ENCODE measurements at regions not wholly inside any gene's neighbourhood (a gene's known extent, or its start where the extent isn't known, plus 50 kb on each side); places are given as distances from the start of the nearest gene placed in this dataset.

DNA sequence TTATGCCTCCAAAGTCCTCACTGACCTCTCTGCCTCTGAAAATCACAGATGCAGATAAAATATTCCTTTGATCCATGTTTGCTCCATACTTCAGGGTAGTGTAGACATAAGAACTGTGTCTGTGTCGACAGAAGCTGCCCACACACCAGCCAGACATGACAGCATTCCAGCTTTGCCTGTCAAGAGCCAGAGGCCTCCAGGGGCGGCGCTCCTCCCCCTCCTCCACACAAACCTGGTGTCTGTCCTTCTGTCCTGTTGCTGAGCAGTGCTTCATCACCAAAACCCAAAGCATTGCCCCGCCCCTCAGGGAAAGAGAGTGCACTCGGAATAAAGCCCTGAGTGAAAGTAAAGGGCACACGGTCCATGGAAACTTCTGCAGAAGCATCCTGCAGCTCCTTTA lies 379.4 kb downstream of the FBXW7 start:
- TF ChIP-seq, protein P1, sequence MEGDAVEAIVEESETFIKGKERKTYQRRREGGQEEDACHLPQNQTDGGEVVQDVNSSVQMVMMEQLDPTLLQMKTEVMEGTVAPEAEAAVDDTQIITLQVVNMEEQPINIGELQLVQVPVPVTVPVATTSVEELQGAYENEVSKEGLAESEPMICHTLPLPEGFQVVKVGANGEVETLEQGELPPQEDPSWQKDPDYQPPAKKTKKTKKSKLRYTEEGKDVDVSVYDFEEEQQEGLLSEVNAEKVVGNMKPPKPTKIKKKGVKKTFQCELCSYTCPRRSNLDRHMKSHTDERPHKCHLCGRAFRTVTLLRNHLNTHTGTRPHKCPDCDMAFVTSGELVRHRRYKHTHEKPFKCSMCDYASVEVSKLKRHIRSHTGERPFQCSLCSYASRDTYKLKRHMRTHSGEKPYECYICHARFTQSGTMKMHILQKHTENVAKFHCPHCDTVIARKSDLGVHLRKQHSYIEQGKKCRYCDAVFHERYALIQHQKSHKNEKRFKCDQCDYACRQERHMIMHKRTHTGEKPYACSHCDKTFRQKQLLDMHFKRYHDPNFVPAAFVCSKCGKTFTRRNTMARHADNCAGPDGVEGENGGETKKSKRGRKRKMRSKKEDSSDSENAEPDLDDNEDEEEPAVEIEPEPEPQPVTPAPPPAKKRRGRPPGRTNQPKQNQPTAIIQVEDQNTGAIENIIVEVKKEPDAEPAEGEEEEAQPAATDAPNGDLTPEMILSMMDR (IDR thresholded peaks at IDR 0.05 in 2 of 3, conservative IDR thresholded peaks at IDR 0.05 in 1 of 3; ENCODE audit: control insufficient read depth in 2 of 3, extremely low read depth in 1 of 3, insufficient read depth in 1 of 3, low read depth in 3 of 3, low read length in 3 of 3): no peak
- TF ChIP-seq POLR2A (IDR thresholded peaks at IDR 0.05; ENCODE audit: low read depth, low read length) (no peak), CREM (IDR thresholded peaks at IDR 0.05; ENCODE audit: low read depth) (no peak), EZH2 (IDR thresholded peaks at IDR 0.05; ENCODE audit: borderline replicate concordance, control insufficient read depth, low read depth, low read length) (no peak), TAF1 (IDR thresholded peaks at IDR 0.05; ENCODE audit: borderline replicate concordance, low read depth, low read length) (no peak), ZZZ3 (IDR thresholded peaks at IDR 0.05; ENCODE audit: control insufficient read depth, insufficient read length, low read depth) (no peak), ZNF24 (IDR thresholded peaks at IDR 0.05) (no peak), POLR2AphosphoS5 (IDR thresholded peaks at IDR 0.05; ENCODE audit: low read length) (no peak)
- TF ChIP-seq, protein P2, sequence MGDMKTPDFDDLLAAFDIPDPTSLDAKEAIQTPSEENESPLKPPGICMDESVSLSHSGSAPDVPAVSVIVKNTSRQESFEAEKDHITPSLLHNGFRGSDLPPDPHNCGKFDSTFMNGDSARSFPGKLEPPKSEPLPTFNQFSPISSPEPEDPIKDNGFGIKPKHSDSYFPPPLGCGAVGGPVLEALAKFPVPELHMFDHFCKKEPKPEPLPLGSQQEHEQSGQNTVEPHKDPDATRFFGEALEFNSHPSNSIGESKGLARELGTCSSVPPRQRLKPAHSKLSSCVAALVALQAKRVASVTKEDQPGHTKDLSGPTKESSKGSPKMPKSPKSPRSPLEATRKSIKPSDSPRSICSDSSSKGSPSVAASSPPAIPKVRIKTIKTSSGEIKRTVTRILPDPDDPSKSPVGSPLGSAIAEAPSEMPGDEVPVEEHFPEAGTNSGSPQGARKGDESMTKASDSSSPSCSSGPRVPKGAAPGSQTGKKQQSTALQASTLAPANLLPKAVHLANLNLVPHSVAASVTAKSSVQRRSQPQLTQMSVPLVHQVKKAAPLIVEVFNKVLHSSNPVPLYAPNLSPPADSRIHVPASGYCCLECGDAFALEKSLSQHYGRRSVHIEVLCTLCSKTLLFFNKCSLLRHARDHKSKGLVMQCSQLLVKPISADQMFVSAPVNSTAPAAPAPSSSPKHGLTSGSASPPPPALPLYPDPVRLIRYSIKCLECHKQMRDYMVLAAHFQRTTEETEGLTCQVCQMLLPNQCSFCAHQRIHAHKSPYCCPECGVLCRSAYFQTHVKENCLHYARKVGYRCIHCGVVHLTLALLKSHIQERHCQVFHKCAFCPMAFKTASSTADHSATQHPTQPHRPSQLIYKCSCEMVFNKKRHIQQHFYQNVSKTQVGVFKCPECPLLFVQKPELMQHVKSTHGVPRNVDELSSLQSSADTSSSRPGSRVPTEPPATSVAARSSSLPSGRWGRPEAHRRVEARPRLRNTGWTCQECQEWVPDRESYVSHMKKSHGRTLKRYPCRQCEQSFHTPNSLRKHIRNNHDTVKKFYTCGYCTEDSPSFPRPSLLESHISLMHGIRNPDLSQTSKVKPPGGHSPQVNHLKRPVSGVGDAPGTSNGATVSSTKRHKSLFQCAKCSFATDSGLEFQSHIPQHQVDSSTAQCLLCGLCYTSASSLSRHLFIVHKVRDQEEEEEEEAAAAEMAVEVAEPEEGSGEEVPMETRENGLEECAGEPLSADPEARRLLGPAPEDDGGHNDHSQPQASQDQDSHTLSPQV (IDR thresholded peaks at IDR 0.05): no peak
- TF ChIP-seq, protein P3, sequence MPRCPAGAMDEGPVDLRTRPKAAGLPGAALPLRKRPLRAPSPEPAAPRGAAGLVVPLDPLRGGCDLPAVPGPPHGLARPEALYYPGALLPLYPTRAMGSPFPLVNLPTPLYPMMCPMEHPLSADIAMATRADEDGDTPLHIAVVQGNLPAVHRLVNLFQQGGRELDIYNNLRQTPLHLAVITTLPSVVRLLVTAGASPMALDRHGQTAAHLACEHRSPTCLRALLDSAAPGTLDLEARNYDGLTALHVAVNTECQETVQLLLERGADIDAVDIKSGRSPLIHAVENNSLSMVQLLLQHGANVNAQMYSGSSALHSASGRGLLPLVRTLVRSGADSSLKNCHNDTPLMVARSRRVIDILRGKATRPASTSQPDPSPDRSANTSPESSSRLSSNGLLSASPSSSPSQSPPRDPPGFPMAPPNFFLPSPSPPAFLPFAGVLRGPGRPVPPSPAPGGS (IDR thresholded peaks at IDR 0.05; ENCODE audit: borderline replicate concordance, insufficient read depth, low read depth, low read length, poor library complexity, severe bottlenecking): no peak
- TF ChIP-seq, protein P4, sequence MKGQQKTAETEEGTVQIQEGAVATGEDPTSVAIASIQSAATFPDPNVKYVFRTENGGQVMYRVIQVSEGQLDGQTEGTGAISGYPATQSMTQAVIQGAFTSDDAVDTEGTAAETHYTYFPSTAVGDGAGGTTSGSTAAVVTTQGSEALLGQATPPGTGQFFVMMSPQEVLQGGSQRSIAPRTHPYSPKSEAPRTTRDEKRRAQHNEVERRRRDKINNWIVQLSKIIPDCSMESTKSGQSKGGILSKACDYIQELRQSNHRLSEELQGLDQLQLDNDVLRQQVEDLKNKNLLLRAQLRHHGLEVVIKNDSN (IDR thresholded peaks at IDR 0.05; ENCODE audit: borderline replicate concordance, extremely low read length, insufficient read depth, low read depth, low read length): no peak
- TF ChIP-seq, protein P5, sequence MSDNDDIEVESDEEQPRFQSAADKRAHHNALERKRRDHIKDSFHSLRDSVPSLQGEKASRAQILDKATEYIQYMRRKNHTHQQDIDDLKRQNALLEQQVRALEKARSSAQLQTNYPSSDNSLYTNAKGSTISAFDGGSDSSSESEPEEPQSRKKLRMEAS (IDR thresholded peaks at IDR 0.05; ENCODE audit: low read depth, low read length): no peak

Data from GM12878 (cell line).